ENCODE measurements at regions not wholly inside any gene's neighbourhood (a gene's known extent, or its start where the extent isn't known, plus 50 kb on each side); places are given as distances from the start of the nearest gene placed in this dataset.
A peak's percentile ranks its signal among the peaks of the same experiment; 100 is the strongest.

DNA sequence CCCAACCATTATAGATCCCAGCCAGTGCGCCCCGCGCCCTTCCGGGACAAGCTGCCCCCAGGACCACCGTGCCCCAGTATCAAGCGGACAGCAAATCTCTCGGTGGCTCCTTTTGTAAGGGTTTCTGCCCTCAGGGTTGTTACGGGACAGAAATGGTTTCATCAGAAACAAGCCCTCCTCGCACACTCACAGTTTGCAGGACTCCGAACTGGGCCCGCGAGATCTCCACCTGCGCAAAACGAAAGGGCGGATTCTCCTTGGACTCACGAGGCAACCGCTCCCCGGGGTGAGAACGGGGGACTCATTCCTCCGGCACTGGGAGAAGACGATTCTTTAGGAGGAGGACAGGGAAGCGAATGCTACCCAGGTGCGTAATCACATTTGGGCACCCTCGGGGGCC lies 51.1 kb upstream of the H6PD start:
- Histone ChIP-seq H3K4me2 (ENCODE audit: low read length) (no peak overlapping the region), H3K9ac (ENCODE audit: low read length) (peak overlapping the region; percentile 45), H3K36me3 (ENCODE audit: control insufficient read depth, insufficient read depth, low read length) (no peaks in the 10 kb centered on the region), H4K8ac (ENCODE audit: low read depth, low read length) (no peak overlapping the region), H4K5ac (ENCODE audit: low read length) (no peak overlapping the region), H3K27ac (ENCODE audit: low read depth, low read length) (no peak overlapping the region), H3K18ac (ENCODE audit: low read length) (peak overlapping the region; percentile 89), H2AK5ac (ENCODE audit: low read length) (no peak overlapping the region), H3K4me1 (ENCODE audit: control insufficient read depth, low read depth, low read length) (peaks cover 4% of the 10 kb centered on the region), H3K4me3 (ENCODE audit: low read length) (no peak overlapping the region), H3K79me1 (ENCODE audit: low read length) (peaks cover 4% of the 10 kb centered on the region), H3K23ac (ENCODE audit: low read length) (no peak overlapping the region), H3K56ac (ENCODE audit: low read length) (peak overlapping the region; percentile 88), H3K79me2 (ENCODE audit: control insufficient read depth, insufficient read depth, low read length) (no peaks in the 10 kb centered on the region), H2BK5ac (ENCODE audit: low read length) (no peak overlapping the region), H3K4ac (ENCODE audit: low read depth, low read length) (no peak overlapping the region), H3K27me3 (ENCODE audit: insufficient read depth, low read length, poor library complexity) (no peaks in the 10 kb centered on the region), H2BK15ac (replicated peaks; ENCODE audit: low read depth) (no peak overlapping the region), H2BK120ac (ENCODE audit: low read depth, low read length) (no peak overlapping the region)
- DNase-seq, result peak; percentile 40
- no CpG with 5 or more reads among the region's 24 CpGs for WGBS (ENCODE audit: extremely low coverage, insufficient coverage, low lambda C conversion rate)

DNA sequence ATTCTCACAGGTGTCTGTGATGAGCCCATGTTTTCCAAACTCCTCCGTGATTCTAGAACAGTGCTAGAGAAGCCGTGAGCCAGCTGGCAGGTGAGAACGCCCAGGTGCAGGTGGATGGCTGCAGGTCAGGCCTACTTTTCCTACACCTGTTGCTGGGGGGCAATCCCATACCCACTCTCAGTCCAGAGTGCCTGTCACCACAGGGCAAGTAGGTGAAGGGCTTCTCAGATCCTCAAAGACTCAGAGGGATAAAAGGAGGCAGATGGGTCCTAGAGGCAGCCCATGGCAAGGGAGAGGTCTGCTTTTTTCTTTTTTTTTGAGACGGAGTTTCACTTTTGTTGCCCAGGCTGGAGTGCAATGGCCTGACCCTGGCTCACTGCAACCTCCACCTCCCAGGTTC lies 50.7 kb upstream of the H6PD start:
- WGBS (ENCODE audit: extremely low coverage, insufficient coverage, low lambda C conversion rate), result no CpG with 5 or more reads among the region's 4 CpGs
- Histone ChIP-seq H2BK120ac (ENCODE audit: low read depth, low read length) (no peak overlapping the region), H4K8ac (ENCODE audit: low read depth, low read length) (no peak overlapping the region), H3K4me3 (ENCODE audit: low read length) (no peak overlapping the region), H3K79me1 (ENCODE audit: low read length) (peaks cover 4% of the 10 kb centered on the region), H3K4me2 (ENCODE audit: low read length) (no peak overlapping the region), H2BK15ac (replicated peaks; ENCODE audit: low read depth) (no peak overlapping the region), H3K23ac (ENCODE audit: low read length) (no peak overlapping the region), H3K36me3 (ENCODE audit: control insufficient read depth, insufficient read depth, low read length) (no peaks in the 10 kb centered on the region), H3K4me1 (ENCODE audit: control insufficient read depth, low read depth, low read length) (peaks cover 4% of the 10 kb centered on the region), H3K4ac (ENCODE audit: low read depth, low read length) (no peak overlapping the region), H3K56ac (ENCODE audit: low read length) (no peak overlapping the region), H3K27me3 (ENCODE audit: insufficient read depth, low read length, poor library complexity) (no peaks in the 10 kb centered on the region), H3K79me2 (ENCODE audit: control insufficient read depth, insufficient read depth, low read length) (no peaks in the 10 kb centered on the region), H3K27ac (ENCODE audit: low read depth, low read length) (no peak overlapping the region), H2BK5ac (ENCODE audit: low read length) (no peak overlapping the region), H3K18ac (ENCODE audit: low read length) (no peak overlapping the region), H3K9ac (ENCODE audit: low read length) (no peak overlapping the region), H2AK5ac (ENCODE audit: low read length) (no peak overlapping the region), H4K5ac (ENCODE audit: low read length) (no peak overlapping the region)
- DNase-seq, result peak; percentile 42

DNA sequence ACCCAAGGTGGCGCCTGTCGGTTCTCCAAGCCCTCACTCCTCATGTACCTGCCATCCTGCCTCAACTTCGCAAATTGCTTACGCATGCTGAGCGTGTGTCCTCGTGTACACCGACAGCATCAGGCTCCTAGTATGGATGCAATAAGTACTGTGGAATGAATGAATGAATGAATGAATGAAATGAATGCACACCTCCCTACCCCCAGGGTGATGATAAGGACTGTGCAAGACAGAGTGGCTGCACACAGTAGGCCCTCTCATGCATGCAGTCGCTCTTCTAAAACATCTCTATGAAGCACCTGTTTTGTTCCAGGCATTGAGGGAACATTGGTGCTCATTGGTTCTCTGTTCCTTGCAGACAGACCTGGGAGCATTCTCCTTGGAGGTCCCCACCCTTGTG lies 49.8 kb upstream of the H6PD start:
- WGBS (ENCODE audit: extremely low coverage, insufficient coverage, low lambda C conversion rate), result no CpG with 5 or more reads among the region's 8 CpGs
- Histone ChIP-seq H3K4me2 (ENCODE audit: low read length) (no peak overlapping the region), H2BK120ac (ENCODE audit: low read depth, low read length) (no peak overlapping the region), H3K23ac (ENCODE audit: low read length) (no peak overlapping the region), H3K4me1 (ENCODE audit: control insufficient read depth, low read depth, low read length) (peaks cover 4% of the 10 kb centered on the region), H2BK15ac (replicated peaks; ENCODE audit: low read depth) (no peak overlapping the region), H3K27me3 (ENCODE audit: insufficient read depth, low read length, poor library complexity) (no peaks in the 10 kb centered on the region), H3K56ac (ENCODE audit: low read length) (no peak overlapping the region), H3K79me2 (ENCODE audit: control insufficient read depth, insufficient read depth, low read length) (no peaks in the 10 kb centered on the region), H3K36me3 (ENCODE audit: control insufficient read depth, insufficient read depth, low read length) (no peaks in the 10 kb centered on the region), H2AK5ac (ENCODE audit: low read length) (no peak overlapping the region), H3K9ac (ENCODE audit: low read length) (no peak overlapping the region), H4K8ac (ENCODE audit: low read depth, low read length) (no peak overlapping the region), H3K79me1 (ENCODE audit: low read length) (peaks cover 4% of the 10 kb centered on the region), H4K5ac (ENCODE audit: low read length) (no peak overlapping the region), H3K4me3 (ENCODE audit: low read length) (no peak overlapping the region), H3K4ac (ENCODE audit: low read depth, low read length) (no peak overlapping the region), H3K27ac (ENCODE audit: low read depth, low read length) (no peak overlapping the region), H2BK5ac (ENCODE audit: low read length) (no peak overlapping the region), H3K18ac (ENCODE audit: low read length) (no peak overlapping the region)
- no peak for DNase-seq

Data from mesendoderm (in vitro differentiated cells).